IPS DF 6.9 (cell line): ENCODE measurements at regions not wholly inside any gene's neighbourhood (a gene's known extent, or its start where the extent isn't known, plus 50 kb on each side); places are given as distances from the start of the nearest gene placed in this dataset.
"Not testable (repeated sequence)": the region's sequence is repeated elsewhere in the genome, so short reads cannot be mapped to it uniquely, and the experiment has no call there.

Experiments used
- DNase-seq: peaks from one replicate; pipeline ENCODE4 v3.0.0-alpha.2; 2013; ENCODE audit warnings: low read depth, low spot score
- H3K27ac ChIP-seq: one replicate; pipeline ENCODE4 v1.5.1; 2013; ENCODE audit warnings: low read length, control low read depth
- H3K27me3 ChIP-seq: 2 replicates; pipeline ENCODE4 v1.6.1; 2013; ENCODE audit warnings: mild to moderate bottlenecking, low read length; ENCODE audit not compliant: control insufficient read depth, insufficient read depth
- H3K36me3 ChIP-seq: 2 replicates; pipeline ENCODE4 v1.6.1; 2013; ENCODE audit warnings: low read length; ENCODE audit not compliant: control insufficient read depth, insufficient read depth
- H3K4me1 ChIP-seq: 2 replicates; pipeline ENCODE4 v1.6.1; 2013; ENCODE audit warnings: low read length; ENCODE audit not compliant: control insufficient read depth, insufficient read depth
- H3K4me3 ChIP-seq: 2 replicates; pipeline ENCODE4 v1.5.1; 2013; ENCODE audit warnings: mild to moderate bottlenecking, low read length
- H3K9me3 ChIP-seq: 2 replicates; pipeline ENCODE4 v1.6.1; 2013; ENCODE audit warnings: low read length, inconsistent platforms; ENCODE audit not compliant: control insufficient read depth, insufficient read depth
- WGBS: extraction: QIAGEN DNeasy Blood & Tissue Kit; methylation state at CpG from one replicate; pipeline ENCODE4 v1.1.7; 2013; ENCODE audit warnings: mixed read lengths, missing lambda C conversion rate; ENCODE audit not compliant: insufficient read length, insufficient coverage; 5-methylcytosine and 5-hydroxymethylcytosine counted together

DNA sequence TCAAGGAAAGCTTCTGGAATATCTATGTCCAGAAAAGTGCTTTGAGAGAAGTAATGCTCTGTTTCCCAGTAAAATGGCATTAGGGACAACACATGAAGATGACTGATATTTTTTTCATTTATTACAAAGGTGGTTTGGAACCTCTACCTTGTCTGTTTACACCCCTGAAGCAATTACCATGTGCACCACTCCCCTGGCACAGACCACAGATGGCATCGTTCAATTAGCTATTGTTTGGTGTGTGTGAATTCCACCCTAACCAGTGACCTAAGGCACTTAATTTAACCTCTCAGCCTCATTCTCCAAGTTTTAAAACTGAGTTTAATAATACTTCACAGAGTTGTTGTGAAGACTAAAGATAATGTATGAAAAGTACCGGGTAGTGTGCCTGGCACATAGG, 127.6 kb upstream of the BMAL1 start:
- Histone ChIP-seq H3K27ac (no peak overlapping the region), H3K9me3 (no peaks in the 10 kb centered on the region), H3K4me3 (no peak overlapping the region), H3K36me3 (no peaks in the 10 kb centered on the region), H3K4me1 (no peaks in the 10 kb centered on the region), H3K27me3 (no peaks in the 10 kb centered on the region)
- no CpG with 5 or more reads among the region's 2 CpGs for WGBS
- no peak for DNase-seq

- no peak for DNase-seq
- Histone ChIP-seq H3K27me3 (no peaks in the 10 kb centered on the region), H3K9me3 (no peaks in the 10 kb centered on the region), H3K4me3 (no peak overlapping the region), H3K36me3 (no peaks in the 10 kb centered on the region), H3K27ac (no peak overlapping the region), H3K4me1 (no peaks in the 10 kb centered on the region)
- no CpG with 5 or more reads among the region's 5 CpGs for WGBS
Measured at GRCh38 chr11:13150487-13150886, 127.1 kb upstream of the BMAL1 start.

- no peak overlapping the region for H3K27ac ChIP-seq
- no peaks in the 10 kb centered on the region for H3K4me1 ChIP-seq
- no peak overlapping the region for H3K4me3 ChIP-seq
- no peaks in the 10 kb centered on the region for H3K36me3 ChIP-seq
- no peak for DNase-seq
- H3K9me3 ChIP-seq, result no peaks in the 10 kb centered on the region
- WGBS, result no CpG with 5 or more reads among the region's 6 CpGs
- H3K27me3 ChIP-seq, result no peaks in the 10 kb centered on the region
Measured at GRCh38 chr11:13152264-13152663, 125.3 kb upstream of the BMAL1 start.

DNA sequence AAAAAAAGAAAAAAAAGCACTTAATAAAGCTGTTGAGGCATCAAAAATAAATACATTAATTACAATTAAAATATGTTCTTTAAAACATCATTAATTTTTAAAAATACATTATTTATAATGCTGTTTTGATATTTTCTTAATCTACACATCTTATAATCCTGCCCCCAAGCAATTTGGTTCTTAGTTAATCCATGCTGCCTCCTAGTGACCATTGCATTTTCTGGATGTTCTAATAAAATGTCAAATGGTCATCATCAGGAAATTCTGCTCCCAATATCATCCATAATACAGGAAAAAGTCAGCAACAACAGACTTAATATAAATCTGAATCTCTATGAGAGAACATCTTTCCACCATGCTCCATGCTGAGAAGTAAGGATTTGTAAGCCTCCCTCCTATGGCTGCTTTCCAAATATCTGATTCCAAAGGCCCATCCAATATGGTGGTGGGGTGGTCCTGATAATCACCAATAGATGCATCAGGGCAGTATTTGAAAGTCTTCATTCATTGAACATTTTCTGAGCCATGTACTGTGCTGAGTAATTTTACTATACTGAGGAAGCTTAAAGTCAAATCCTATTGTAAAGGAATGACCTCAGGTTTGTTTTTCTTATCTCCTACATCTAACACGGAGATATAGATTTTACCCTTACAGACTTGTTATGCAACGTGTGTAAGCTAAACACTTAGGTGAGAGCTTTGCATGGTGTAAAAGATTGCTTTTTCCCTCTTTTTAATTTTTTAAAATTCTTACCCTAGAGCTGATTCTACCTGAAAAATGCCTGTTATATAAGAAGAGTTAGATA, 124.7 kb upstream of the BMAL1 start:
- no peak for DNase-seq
- Histone ChIP-seq H3K4me3 (no peak overlapping the region), H3K4me1 (no peaks in the 10 kb centered on the region), H3K27me3 (no peaks in the 10 kb centered on the region), H3K36me3 (no peaks in the 10 kb centered on the region), H3K27ac (no peak overlapping the region), H3K9me3 (no peaks in the 10 kb centered on the region)
- WGBS, result no CpG with 5 or more reads among the region's 2 CpGs

- no CpG with 5 or more reads among the region's 1 CpG for WGBS
- not testable (repeated sequence) for H3K9me3 ChIP-seq, H3K27me3 ChIP-seq
Measured at GRCh38 chr11:13154374-13154773, 123.2 kb upstream of the BMAL1 start.

DNA sequence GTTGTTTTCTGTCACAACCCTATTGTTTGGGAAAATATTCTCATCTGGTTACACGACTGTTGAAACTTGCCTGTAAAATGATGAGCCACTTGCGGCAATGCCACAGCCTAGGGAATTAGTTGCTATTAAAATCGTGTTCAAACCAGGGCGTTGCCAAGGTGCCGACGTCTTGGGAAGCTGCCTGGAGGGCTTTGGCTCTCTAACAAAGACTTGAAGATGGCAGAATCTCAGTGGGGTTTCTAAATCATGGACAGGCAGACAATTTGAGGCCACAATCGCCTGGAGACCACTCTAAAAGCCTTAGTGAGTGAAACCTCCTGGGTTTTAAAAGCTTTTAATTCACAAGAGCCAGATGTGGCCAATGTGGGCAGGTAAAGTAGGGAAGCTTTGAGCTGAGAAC, 117.2 kb upstream of the BMAL1 start:
- H3K9me3 ChIP-seq, result no peaks in the 10 kb centered on the region
- H3K27ac ChIP-seq, result no peak overlapping the region
- no CpG with 5 or more reads among the region's 7 CpGs for WGBS
- no peaks in the 10 kb centered on the region for H3K4me1 ChIP-seq
- H3K36me3 ChIP-seq, result no peaks in the 10 kb centered on the region
- no peaks in the 10 kb centered on the region for H3K27me3 ChIP-seq
- no peak for DNase-seq
- no peak overlapping the region for H3K4me3 ChIP-seq

More at GRCh38 chr11:13154374-13154773, 123.2 kb upstream of the BMAL1 start:
- not testable (repeated sequence) for H3K4me1 ChIP-seq, H3K36me3 ChIP-seq, DNase-seq, H3K27ac ChIP-seq, H3K4me3 ChIP-seq

GRCh38 chr11:13160806-13161205, 116.8 kb upstream of the BMAL1 start:
- Histone ChIP-seq H3K27ac (no peak overlapping the region), H3K27me3 (no peaks in the 10 kb centered on the region), H3K4me3 (no peak overlapping the region), H3K9me3 (no peaks in the 10 kb centered on the region), H3K36me3 (no peaks in the 10 kb centered on the region), H3K4me1 (no peaks in the 10 kb centered on the region)
- WGBS, result no CpG with 5 or more reads among the region's 4 CpGs
- DNase-seq, result no peak

- DNase-seq, result no peak
- H3K27me3 ChIP-seq, result no peaks in the 10 kb centered on the region
- WGBS, result no CpG with 5 or more reads among the region's 2 CpGs
- no peaks in the 10 kb centered on the region for H3K9me3 ChIP-seq
- no peak overlapping the region for H3K4me3 ChIP-seq
- H3K36me3 ChIP-seq, result no peaks in the 10 kb centered on the region
- no peak overlapping the region for H3K27ac ChIP-seq
- H3K4me1 ChIP-seq, result no peaks in the 10 kb centered on the region
Measured at GRCh38 chr11:13163158-13163557, 114.4 kb upstream of the BMAL1 start.

DNA sequence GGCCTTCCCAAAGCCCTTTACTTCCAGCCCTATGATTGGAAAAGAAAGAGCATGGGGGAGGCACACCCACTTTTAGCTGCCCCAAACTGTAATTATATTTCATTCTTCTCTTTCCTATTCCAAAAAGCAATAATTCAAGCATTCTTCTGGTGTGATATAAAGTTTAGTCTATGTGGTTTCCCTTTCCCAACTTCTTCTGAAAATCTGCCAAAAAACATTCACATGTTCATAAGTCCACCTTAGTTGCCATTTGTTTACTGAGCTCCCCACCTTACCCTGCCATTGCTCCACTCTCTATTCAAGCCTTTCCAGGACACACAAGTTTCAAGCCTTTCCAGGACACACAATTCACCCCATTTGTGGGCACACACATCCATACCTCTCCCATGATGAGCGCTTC, 111.6 kb upstream of the BMAL1 start:
- Histone ChIP-seq H3K4me3 (no peak overlapping the region), H3K27ac (no peak overlapping the region), H3K27me3 (no peaks in the 10 kb centered on the region), H3K9me3 (no peaks in the 10 kb centered on the region), H3K4me1 (no peaks in the 10 kb centered on the region), H3K36me3 (no peaks in the 10 kb centered on the region)
- DNase-seq, result no peak
- no CpG with 5 or more reads among the region's 1 CpG for WGBS

DNA sequence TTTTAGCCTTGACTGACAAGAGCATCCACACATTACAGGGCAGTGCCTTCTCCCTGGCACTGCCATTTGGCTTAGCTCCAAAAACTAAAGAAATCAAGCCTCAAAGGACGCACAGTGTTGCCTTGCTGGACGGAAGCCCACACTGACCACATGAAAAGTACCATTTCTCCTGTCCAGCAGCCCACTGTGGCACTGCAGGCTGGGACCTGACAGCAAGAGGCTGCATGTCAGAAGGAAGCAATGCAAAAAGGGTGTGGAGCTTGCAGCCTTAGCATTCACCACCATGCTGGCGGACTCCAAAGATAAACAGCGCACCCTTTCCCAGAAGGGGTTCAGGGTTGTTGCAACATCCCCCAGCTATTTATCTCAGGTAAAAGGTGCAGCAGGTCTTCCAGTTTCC, 109.3 kb upstream of the BMAL1 start:
- Histone ChIP-seq H3K27me3 (no peaks in the 10 kb centered on the region), H3K4me1 (no peaks in the 10 kb centered on the region), H3K27ac (no peak overlapping the region), H3K9me3 (no peaks in the 10 kb centered on the region), H3K36me3 (no peaks in the 10 kb centered on the region), H3K4me3 (no peak overlapping the region)
- DNase-seq, result no peak
- WGBS, result no CpG with 5 or more reads among the region's 4 CpGs

- H3K9me3 ChIP-seq, result no peaks in the 10 kb centered on the region
- no peak for DNase-seq
- H3K27me3 ChIP-seq, result no peaks in the 10 kb centered on the region
- no CpG with 5 or more reads among the region's 2 CpGs for WGBS
- no peak overlapping the region for H3K27ac ChIP-seq
- H3K4me3 ChIP-seq, result no peak overlapping the region
- no peaks in the 10 kb centered on the region for H3K4me1 ChIP-seq
- no peaks in the 10 kb centered on the region for H3K36me3 ChIP-seq
Measured at GRCh38 chr11:13169709-13170108, 107.9 kb upstream of the BMAL1 start.
